ENCODE measurements at regions not wholly inside any gene's neighbourhood (a gene's known extent, or its start where the extent isn't known, plus 50 kb on each side); places are given as distances from the start of the nearest gene placed in this dataset.

GRCh38 chr12:95417372-95417771, 56.6 kb upstream of the METAP2 start:
- no peak for ATAC-seq
- TF ChIP-seq POU2F2 (IDR thresholded peaks at IDR 0.05; ENCODE audit: borderline replicate concordance, low read depth, low read length) (no peak), NR2C1 (IDR thresholded peaks at IDR 0.05) (no peak), ZNF24 (IDR thresholded peaks at IDR 0.05) (no peak), MEF2B (IDR thresholded peaks at IDR 0.05; ENCODE audit: partially characterized antibody, poor library complexity, severe bottlenecking) (no peak), MTA3 (IDR thresholded peaks at IDR 0.05; ENCODE audit: borderline replicate concordance, low read length) (no peak), JUND (IDR thresholded peaks at IDR 0.05; ENCODE audit: low read depth, low read length) (no peak), EZH2 (IDR thresholded peaks at IDR 0.05; ENCODE audit: borderline replicate concordance, control insufficient read depth, low read depth, low read length) (no peak), KAT2A (conservative IDR thresholded peaks at IDR 0.05; ENCODE audit: control insufficient read depth, low read depth, low read length) (no peak), ZBTB40 (IDR thresholded peaks at IDR 0.05; ENCODE audit: borderline replicate concordance) (no peak), SIX5 (IDR thresholded peaks at IDR 0.05; ENCODE audit: low read depth, low read length, severe bottlenecking) (no peak), ESRRA (IDR thresholded peaks at IDR 0.05; ENCODE audit: low read length) (no peak), NBN (IDR thresholded peaks at IDR 0.05) (no peak)
- TF ChIP-seq, protein P1, sequence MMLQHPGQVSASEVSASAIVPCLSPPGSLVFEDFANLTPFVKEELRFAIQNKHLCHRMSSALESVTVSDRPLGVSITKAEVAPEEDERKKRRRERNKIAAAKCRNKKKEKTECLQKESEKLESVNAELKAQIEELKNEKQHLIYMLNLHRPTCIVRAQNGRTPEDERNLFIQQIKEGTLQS (IDR thresholded peaks at IDR 0.05; ENCODE audit: borderline replicate concordance, extremely low read depth, low read depth, low read length): no peak
- Histone ChIP-seq H3K9ac (ENCODE audit: control insufficient read depth, insufficient read depth, low read length) (no peak overlapping the region), H3K27ac (ENCODE audit: control insufficient read depth, insufficient read depth) (no peak overlapping the region), H3K9me3 (replicated peaks; ENCODE audit: control insufficient read depth, insufficient read depth, low read length) (no peaks in the 10 kb centered on the region), H3K4me3 (no peak overlapping the region), H3K4me2 (ENCODE audit: control insufficient read depth, insufficient read depth) (no peak overlapping the region), H2AFZ (ENCODE audit: control insufficient read depth, low read depth, low read length) (no peak overlapping the region), H4K20me1 (ENCODE audit: control insufficient read depth, insufficient read depth) (no peaks in the 10 kb centered on the region), H3K4me1 (ENCODE audit: control insufficient read depth, insufficient read depth, low read length) (no peaks in the 10 kb centered on the region), H3K36me3 (ENCODE audit: control insufficient read depth in 2 of 2, insufficient read depth in 2 of 2, low read length in 1 of 2) (no peaks in the 10 kb centered on the region), H3K27me3 (replicated peaks in 1 of 2; ENCODE audit: control insufficient read depth in 2 of 2, insufficient read depth in 2 of 2, low read length in 1 of 2) (no peaks in the 10 kb centered on the region), H3K79me2 (ENCODE audit: control insufficient read depth, insufficient read depth, low read length) (no peaks in the 10 kb centered on the region)
- ChIA-PET RAD21 (ENCODE audit: unreplicated experiment) (no interaction called here), SMC1A (ENCODE audit: uncharacterized antibody, unreplicated experiment) (no interaction called here), POLR2A (no interaction called here), CTCF (interaction anchor here (0.7 kb wide), 1 partner anchor 1039 kb away, joined by 4 read pairs; no protein-coding TSS in a partner anchor)
- no TSS peak for BruUV-seq (replicated peaks)
- intact Hi-C loops (cut with micrococcal nuclease; ENCODE audit: unreplicated experiment) (no loop called here), in situ Hi-C loops (cut with MboI) (no loop called here)
- WGBS (ENCODE audit: insufficient coverage, insufficient replicate concordance, low lambda C conversion rate, missing lambda C conversion rate): 76% methylated on average over 2 of the region's 2 CpGs
- no peak for DNase-seq (ENCODE audit: low read depth, low spot score)
- FAIRE-seq: no peak

Measured in GM12878 (cell line).